ENCODE measurements at regions not wholly inside any gene's neighbourhood (a gene's known extent, or its start where the extent isn't known, plus 50 kb on each side); places are given as distances from the start of the nearest gene placed in this dataset.

- Histone ChIP-seq H3K27me3 (ENCODE audit: insufficient read depth, low read length) (no peaks in the 10 kb centered on the region), H3K27ac (ENCODE audit: low read depth, low read length) (no peak overlapping the region), H3K4me3 (ENCODE audit: low read length) (no peak overlapping the region), H3K36me3 (ENCODE audit: insufficient read depth, low read length) (no peaks in the 10 kb centered on the region), H3K4me1 (ENCODE audit: insufficient read depth, low read length) (peaks cover 11% of the 10 kb centered on the region), H3K9me3 (ENCODE audit: insufficient read depth, low read depth, low read length) (no peaks in the 10 kb centered on the region), H3K9ac (ENCODE audit: low read depth, low read length) (no peak overlapping the region)
- 92% methylated on average over 6 of the region's 6 CpGs for WGBS
Observed at GRCh38 chr15:77807115-77807514, 174.4 kb upstream of the LINGO1 start.

GRCh38 chr15:77804210-77804609 is 171.5 kb upstream of the LINGO1 start:
- Histone ChIP-seq H3K4me3 (ENCODE audit: low read length) (no peak overlapping the region), H3K4me1 (ENCODE audit: insufficient read depth, low read length) (peaks cover 6% of the 10 kb centered on the region; the same call in 1 of the 2 replicates), H3K36me3 (ENCODE audit: insufficient read depth, low read length) (no peaks in the 10 kb centered on the region), H3K27me3 (ENCODE audit: insufficient read depth, low read length) (no peaks in the 10 kb centered on the region), H3K9ac (ENCODE audit: low read depth, low read length) (no peak overlapping the region), H3K27ac (ENCODE audit: low read depth, low read length) (no peak overlapping the region), H3K9me3 (ENCODE audit: insufficient read depth, low read depth, low read length) (no peaks in the 10 kb centered on the region)
- 77% methylated on average over 9 of the region's 9 CpGs for WGBS

- Histone ChIP-seq H3K27ac (ENCODE audit: low read depth, low read length) (no peak overlapping the region), H3K9me3 (ENCODE audit: insufficient read depth, low read depth, low read length) (no peaks in the 10 kb centered on the region), H3K9ac (ENCODE audit: low read depth, low read length) (no peak overlapping the region), H3K4me3 (ENCODE audit: low read length) (no peak overlapping the region), H3K27me3 (ENCODE audit: insufficient read depth, low read length) (no peaks in the 10 kb centered on the region), H3K4me1 (ENCODE audit: insufficient read depth, low read length) (peaks cover 6% of the 10 kb centered on the region; the same call in 1 of the 2 replicates), H3K36me3 (ENCODE audit: insufficient read depth, low read length) (no peaks in the 10 kb centered on the region)
- WGBS = 68% methylated on average over 3 of the region's 3 CpGs
Observed at GRCh38 chr15:77803487-77803886, 170.8 kb upstream of the LINGO1 start.

- Histone ChIP-seq H3K27me3 (ENCODE audit: insufficient read depth, low read length) (no peaks in the 10 kb centered on the region), H3K27ac (ENCODE audit: low read depth, low read length) (no peak overlapping the region), H3K36me3 (ENCODE audit: insufficient read depth, low read length) (no peaks in the 10 kb centered on the region), H3K9ac (ENCODE audit: low read depth, low read length) (no peak overlapping the region), H3K4me1 (ENCODE audit: insufficient read depth, low read length) (peaks cover 6% of the 10 kb centered on the region; the same call in 1 of the 2 replicates), H3K4me3 (ENCODE audit: low read length) (no peak overlapping the region), H3K9me3 (ENCODE audit: insufficient read depth, low read depth, low read length) (no peaks in the 10 kb centered on the region)
- WGBS = 78% methylated on average over 5 of the region's 5 CpGs
Observed at GRCh38 chr15:77800305-77800704, 167.6 kb upstream of the LINGO1 start.

GRCh38 chr15:77798847-77799246 is 166.1 kb upstream of the LINGO1 start:
- Histone ChIP-seq H3K9me3 (ENCODE audit: insufficient read depth, low read depth, low read length) (no peaks in the 10 kb centered on the region), H3K9ac (ENCODE audit: low read depth, low read length) (no peak overlapping the region)
- 96% methylated on average over 3 of the region's 3 CpGs for WGBS

GRCh38 chr15:77798151-77798835 is 165.6 kb upstream of the LINGO1 start:
- Histone ChIP-seq H3K9ac (ENCODE audit: low read depth, low read length) (no peak overlapping the region), H3K9me3 (ENCODE audit: insufficient read depth, low read depth, low read length) (no peaks in the 10 kb centered on the region), H3K36me3 (ENCODE audit: insufficient read depth, low read length) (no peaks in the 10 kb centered on the region), H3K4me3 (ENCODE audit: low read length) (no peak overlapping the region), H3K27me3 (ENCODE audit: insufficient read depth, low read length) (no peaks in the 10 kb centered on the region), H3K27ac (ENCODE audit: low read depth, low read length) (no peak overlapping the region), H3K4me1 (ENCODE audit: insufficient read depth, low read length) (no peaks in the 10 kb centered on the region)
- WGBS = 87% methylated on average over 13 of the region's 13 CpGs

More at GRCh38 chr15:77798847-77799246, 166.1 kb upstream of the LINGO1 start:
- H3K27me3 ChIP-seq (ENCODE audit: insufficient read depth, low read length) = no peaks in the 10 kb centered on the region
- no peaks in the 10 kb centered on the region for H3K36me3 ChIP-seq (ENCODE audit: insufficient read depth, low read length)
- H3K4me1 ChIP-seq (ENCODE audit: insufficient read depth, low read length) = 0 out of 2 replicates have a peak, but pooled peaks cover under 1% of the 10 kb centered on the region
- H3K4me3 ChIP-seq (ENCODE audit: low read length) = no peak overlapping the region
- H3K27ac ChIP-seq (ENCODE audit: low read depth, low read length) = no peak overlapping the region

GRCh38 chr15:77797270-77797669 is 164.6 kb upstream of the LINGO1 start:
- no peak overlapping the region for H3K4me3 ChIP-seq (ENCODE audit: low read length)
- no peaks in the 10 kb centered on the region for H3K4me1 ChIP-seq (ENCODE audit: insufficient read depth, low read length)
- H3K27me3 ChIP-seq (ENCODE audit: insufficient read depth, low read length) = no peaks in the 10 kb centered on the region
- no peak overlapping the region for H3K9ac ChIP-seq (ENCODE audit: low read depth, low read length)
- no peak overlapping the region for H3K27ac ChIP-seq (ENCODE audit: low read depth, low read length)
- 89% methylated on average over 8 of the region's 8 CpGs for WGBS
- H3K9me3 ChIP-seq (ENCODE audit: insufficient read depth, low read depth, low read length) = no peaks in the 10 kb centered on the region
- no peaks in the 10 kb centered on the region for H3K36me3 ChIP-seq (ENCODE audit: insufficient read depth, low read length)

- Histone ChIP-seq H3K9ac (ENCODE audit: low read depth, low read length) (no peak overlapping the region), H3K4me3 (ENCODE audit: low read length) (no peak overlapping the region), H3K27ac (ENCODE audit: low read depth, low read length) (no peak overlapping the region), H3K36me3 (ENCODE audit: insufficient read depth, low read length) (no peaks in the 10 kb centered on the region), H3K9me3 (ENCODE audit: insufficient read depth, low read depth, low read length) (no peaks in the 10 kb centered on the region), H3K27me3 (ENCODE audit: insufficient read depth, low read length) (no peaks in the 10 kb centered on the region), H3K4me1 (ENCODE audit: insufficient read depth, low read length) (no peaks in the 10 kb centered on the region)
- 87% methylated on average over 11 of the region's 11 CpGs for WGBS
Observed at GRCh38 chr15:77796046-77796729, 163.5 kb upstream of the LINGO1 start.

GRCh38 chr15:77795446-77795845 is 162.7 kb upstream of the LINGO1 start:
- no peaks in the 10 kb centered on the region for H3K27me3 ChIP-seq (ENCODE audit: insufficient read depth, low read length)
- no peaks in the 10 kb centered on the region for H3K9me3 ChIP-seq (ENCODE audit: insufficient read depth, low read depth, low read length)
- H3K9ac ChIP-seq (ENCODE audit: low read depth, low read length) = no peak overlapping the region
- H3K4me3 ChIP-seq (ENCODE audit: low read length) = no peak overlapping the region
- no peaks in the 10 kb centered on the region for H3K4me1 ChIP-seq (ENCODE audit: insufficient read depth, low read length)
- no peaks in the 10 kb centered on the region for H3K36me3 ChIP-seq (ENCODE audit: insufficient read depth, low read length)
- no peak overlapping the region for H3K27ac ChIP-seq (ENCODE audit: low read depth, low read length)
- 83% methylated on average over 10 of the region's 10 CpGs for WGBS

- Histone ChIP-seq H3K4me3 (ENCODE audit: low read length) (no peak overlapping the region), H3K9ac (ENCODE audit: low read depth, low read length) (no peak overlapping the region), H3K36me3 (ENCODE audit: insufficient read depth, low read length) (no peaks in the 10 kb centered on the region), H3K9me3 (ENCODE audit: insufficient read depth, low read depth, low read length) (no peaks in the 10 kb centered on the region), H3K27me3 (ENCODE audit: insufficient read depth, low read length) (no peaks in the 10 kb centered on the region), H3K4me1 (ENCODE audit: insufficient read depth, low read length) (no peaks in the 10 kb centered on the region), H3K27ac (ENCODE audit: low read depth, low read length) (no peak overlapping the region)
- 86% methylated on average over 9 of the region's 9 CpGs for WGBS
Observed at GRCh38 chr15:77791941-77792340, 159.2 kb upstream of the LINGO1 start.

GRCh38 chr15:77790481-77790880 is 157.8 kb upstream of the LINGO1 start:
- Histone ChIP-seq H3K27me3 (ENCODE audit: insufficient read depth, low read length) (no peaks in the 10 kb centered on the region), H3K4me3 (ENCODE audit: low read length) (no peak overlapping the region), H3K4me1 (ENCODE audit: insufficient read depth, low read length) (no peaks in the 10 kb centered on the region), H3K27ac (ENCODE audit: low read depth, low read length) (no peak overlapping the region), H3K9ac (ENCODE audit: low read depth, low read length) (no peak overlapping the region), H3K9me3 (ENCODE audit: insufficient read depth, low read depth, low read length) (no peaks in the 10 kb centered on the region), H3K36me3 (ENCODE audit: insufficient read depth, low read length) (no peaks in the 10 kb centered on the region)
- WGBS = 46% methylated on average over 3 of the region's 3 CpGs
